Mucosa of stomach (tissue), 1 donor: ENCODE measurements at regions not wholly inside any gene's neighbourhood (a gene's known extent, or its start where the extent isn't known, plus 50 kb on each side); places are given as distances from the start of the nearest gene placed in this dataset.
"Not testable (repeated sequence)": the region's sequence is repeated elsewhere in the genome, so short reads cannot be mapped to it uniquely, and the experiment has no call there.

Experiments
- H3K27me3 ChIP-seq: one replicate; pipeline ENCODE4 v1.7.0; 2013; ENCODE audit warnings: mild to moderate bottlenecking, low read length; ENCODE audit not compliant: control insufficient read depth, insufficient read depth
- H3K36me3 ChIP-seq: one replicate; pipeline ENCODE4 v1.7.0; 2013; ENCODE audit warnings: low read length; ENCODE audit not compliant: control insufficient read depth, insufficient read depth
- H3K4me1 ChIP-seq: one replicate; pipeline ENCODE4 v1.7.0; 2013; ENCODE audit warnings: mild to moderate bottlenecking, low read length; ENCODE audit not compliant: control insufficient read depth, insufficient read depth
- H3K4me3 ChIP-seq: one replicate; pipeline ENCODE4 v1.7.0; 2013; ENCODE audit warnings: low read length
- H3K9ac ChIP-seq: one replicate; pipeline ENCODE4 v1.7.0; 2013; ENCODE audit warnings: mild to moderate bottlenecking, low read length, moderate library complexity
- H3K9me3 ChIP-seq: one replicate; pipeline ENCODE4 v1.7.0; 2013; ENCODE audit warnings: mild to moderate bottlenecking, low read length, moderate library complexity; ENCODE audit not compliant: control insufficient read depth
- donor health status: Pancreatic carcinoma.

- H3K27me3 ChIP-seq, H3K4me3 ChIP-seq, H3K36me3 ChIP-seq, H3K9me3 ChIP-seq, H3K9ac ChIP-seq, H3K4me1 ChIP-seq: not testable (repeated sequence)
Observed at GRCh38 chr10:77740396-77740795, 102.8 kb upstream of the KCNMA1 start.

GRCh38 chr10:77738496-77739158 is 101.0 kb upstream of the KCNMA1 start:
- Histone ChIP-seq H3K27me3 (no peaks in the 10 kb centered on the region), H3K4me1 (no peaks in the 10 kb centered on the region), H3K9me3 (no peaks in the 10 kb centered on the region), H3K36me3 (no peaks in the 10 kb centered on the region), H3K4me3 (no peak overlapping the region), H3K9ac (no peak overlapping the region)

GRCh38 chr10:77737608-77738007 is 100.0 kb upstream of the KCNMA1 start:
- Histone ChIP-seq H3K4me3 (no peak overlapping the region), H3K36me3 (no peaks in the 10 kb centered on the region), H3K4me1 (no peaks in the 10 kb centered on the region), H3K27me3 (no peaks in the 10 kb centered on the region), H3K9me3 (no peaks in the 10 kb centered on the region), H3K9ac (no peak overlapping the region)

GRCh38 chr10:77735136-77735535 is 97.5 kb upstream of the KCNMA1 start:
- H3K36me3 ChIP-seq, H3K9me3 ChIP-seq, H3K27me3 ChIP-seq, H3K4me1 ChIP-seq, H3K9ac ChIP-seq, H3K4me3 ChIP-seq: not testable (repeated sequence)

- no peaks in the 10 kb centered on the region for H3K27me3 ChIP-seq
- no peaks in the 10 kb centered on the region for H3K4me1 ChIP-seq
- no peaks in the 10 kb centered on the region for H3K9me3 ChIP-seq
- H3K36me3 ChIP-seq: no peaks in the 10 kb centered on the region
- H3K4me3 ChIP-seq: no peak overlapping the region
- no peak overlapping the region for H3K9ac ChIP-seq
Observed at GRCh38 chr10:77732213-77733003, 94.8 kb upstream of the KCNMA1 start.

GRCh38 chr10:77727481-77727880 is 89.9 kb upstream of the KCNMA1 start:
- no peaks in the 10 kb centered on the region for H3K36me3 ChIP-seq
- H3K4me3 ChIP-seq: no peak overlapping the region
- H3K9ac ChIP-seq: no peak overlapping the region

GRCh38 chr10:77726732-77727131 is 89.1 kb upstream of the KCNMA1 start:
- no peaks in the 10 kb centered on the region for H3K9me3 ChIP-seq
- no peaks in the 10 kb centered on the region for H3K4me1 ChIP-seq
- no peaks in the 10 kb centered on the region for H3K27me3 ChIP-seq
- H3K9ac ChIP-seq: no peak overlapping the region
- no peak overlapping the region for H3K4me3 ChIP-seq
- no peaks in the 10 kb centered on the region for H3K36me3 ChIP-seq

More at GRCh38 chr10:77727481-77727880, 89.9 kb upstream of the KCNMA1 start:
- Histone ChIP-seq H3K9me3 (no peaks in the 10 kb centered on the region), H3K4me1 (no peaks in the 10 kb centered on the region), H3K27me3 (no peaks in the 10 kb centered on the region)

- no peak overlapping the region for H3K9ac ChIP-seq
- H3K4me3 ChIP-seq: no peak overlapping the region
- no peaks in the 10 kb centered on the region for H3K9me3 ChIP-seq
- H3K4me1 ChIP-seq: no peaks in the 10 kb centered on the region
- no peaks in the 10 kb centered on the region for H3K27me3 ChIP-seq
- H3K36me3 ChIP-seq: no peaks in the 10 kb centered on the region
Observed at GRCh38 chr10:77726301-77726700, 88.7 kb upstream of the KCNMA1 start.

GRCh38 chr10:77724820-77725219 is 87.2 kb upstream of the KCNMA1 start:
- Histone ChIP-seq H3K4me3 (no peak overlapping the region), H3K9ac (no peak overlapping the region), H3K9me3 (no peaks in the 10 kb centered on the region), H3K4me1 (no peaks in the 10 kb centered on the region), H3K27me3 (no peaks in the 10 kb centered on the region), H3K36me3 (no peaks in the 10 kb centered on the region)

- no peak overlapping the region for H3K9ac ChIP-seq
- H3K4me3 ChIP-seq: no peak overlapping the region
- no peaks in the 10 kb centered on the region for H3K9me3 ChIP-seq
- H3K36me3 ChIP-seq: no peaks in the 10 kb centered on the region
- H3K4me1 ChIP-seq: no peaks in the 10 kb centered on the region
- peaks cover 3% of the 10 kb centered on the region for H3K27me3 ChIP-seq
Observed at GRCh38 chr10:77723376-77723775, 85.8 kb upstream of the KCNMA1 start.

- not testable (repeated sequence) for H3K4me1 ChIP-seq, H3K27me3 ChIP-seq, H3K9me3 ChIP-seq, H3K36me3 ChIP-seq, H3K4me3 ChIP-seq, H3K9ac ChIP-seq
Observed at GRCh38 chr10:77722956-77723355, 85.3 kb upstream of the KCNMA1 start.

GRCh38 chr10:77721815-77722214 is 84.2 kb upstream of the KCNMA1 start:
- Histone ChIP-seq H3K36me3 (no peaks in the 10 kb centered on the region), H3K4me3 (no peak overlapping the region), H3K4me1 (no peaks in the 10 kb centered on the region), H3K27me3 (peaks cover 3% of the 10 kb centered on the region), H3K9me3 (no peaks in the 10 kb centered on the region), H3K9ac (no peak overlapping the region)
